Neural progenitor cell (in vitro differentiated cells): ENCODE measurements at regions not wholly inside any gene's neighbourhood (a gene's known extent, or its start where the extent isn't known, plus 50 kb on each side); places are given as distances from the start of the nearest gene placed in this dataset.

Source experiments
- EZH2 ChIP-seq: fragments of 200-600 bp; sonication (generic); IDR thresholded peaks from 2 replicates; pipeline ENCODE4 v1.6.1; 2017; ENCODE audit warnings: antibody characterized with exemption, mild to moderate bottlenecking, moderate library complexity
- TF ChIP-seq, protein P1 (sequence below): fragments of 200-600 bp; sonication (generic); IDR thresholded peaks from 2 replicates; pipeline ENCODE4 v1.5.1; 2017; ENCODE audit warnings: antibody characterized with exemption, mild to moderate bottlenecking

GRCh38 chr10:21052072-21052708 lies 155.1 kb upstream of the NEBL start:
- TF ChIP-seq, protein P1, sequence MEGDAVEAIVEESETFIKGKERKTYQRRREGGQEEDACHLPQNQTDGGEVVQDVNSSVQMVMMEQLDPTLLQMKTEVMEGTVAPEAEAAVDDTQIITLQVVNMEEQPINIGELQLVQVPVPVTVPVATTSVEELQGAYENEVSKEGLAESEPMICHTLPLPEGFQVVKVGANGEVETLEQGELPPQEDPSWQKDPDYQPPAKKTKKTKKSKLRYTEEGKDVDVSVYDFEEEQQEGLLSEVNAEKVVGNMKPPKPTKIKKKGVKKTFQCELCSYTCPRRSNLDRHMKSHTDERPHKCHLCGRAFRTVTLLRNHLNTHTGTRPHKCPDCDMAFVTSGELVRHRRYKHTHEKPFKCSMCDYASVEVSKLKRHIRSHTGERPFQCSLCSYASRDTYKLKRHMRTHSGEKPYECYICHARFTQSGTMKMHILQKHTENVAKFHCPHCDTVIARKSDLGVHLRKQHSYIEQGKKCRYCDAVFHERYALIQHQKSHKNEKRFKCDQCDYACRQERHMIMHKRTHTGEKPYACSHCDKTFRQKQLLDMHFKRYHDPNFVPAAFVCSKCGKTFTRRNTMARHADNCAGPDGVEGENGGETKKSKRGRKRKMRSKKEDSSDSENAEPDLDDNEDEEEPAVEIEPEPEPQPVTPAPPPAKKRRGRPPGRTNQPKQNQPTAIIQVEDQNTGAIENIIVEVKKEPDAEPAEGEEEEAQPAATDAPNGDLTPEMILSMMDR = no peak
- no peak for TF ChIP-seq EZH2
